Common myeloid progenitor, CD34-positive (primary cell): ENCODE measurements at regions not wholly inside any gene's neighbourhood (a gene's known extent, or its start where the extent isn't known, plus 50 kb on each side); places are given as distances from the start of the nearest gene placed in this dataset.
"Not testable (repeated sequence)": the region's sequence is repeated elsewhere in the genome, so short reads cannot be mapped to it uniquely, and the experiment has no call there.

Source experiments
- CTCF ChIA-PET: fragments of 350-600 bp; sonication (Branson Sonifier 250); formaldehyde crosslinking; loops from one replicate; lab custom pipeline; 2021; ENCODE audit warnings: antibody characterized with exemption; lab: Charles Lee
- POLR2A ChIA-PET: fragments of 350-600 bp; sonication (Branson Sonifier 250); formaldehyde crosslinking; loops from one replicate; lab custom pipeline; 2021; ENCODE audit warnings: antibody characterized with exemption; lab: Charles Lee
- DNase-seq, 3 donors: peaks; one replicate each; pipeline versions ENCODE4 v3.0.0 to v3.0.0-alpha.2; 2013
- H3K27ac ChIP-seq, 2 experiments: 1 replicate in 1 of 2; 2 replicates in 1 of 2; pipeline ENCODE4 v1.7.0; 2013; ENCODE audit warnings: inconsistent platforms in 2 of 2, low read length in 2 of 2, mild to moderate bottlenecking in 2 of 2, low read depth in 1 of 2, moderate library complexity in 1 of 2; ENCODE audit not compliant: severe bottlenecking in 2 of 2, insufficient read depth in 1 of 2, poor library complexity in 1 of 2
- H3K27me3 ChIP-seq, 5 experiments: replicated peaks in 2 of 5; 1 replicate in 3 of 5; 2 replicates in 2 of 5; pipeline versions ENCODE4 v1.6.1 to v1.7.0; 2013; ENCODE audit warnings: low read length in 4 of 5, mild to moderate bottlenecking in 2 of 5, moderate library complexity in 2 of 5, inconsistent platforms in 1 of 5; ENCODE audit not compliant: insufficient read depth in 5 of 5, control insufficient read depth in 4 of 5
- H3K36me3 ChIP-seq, 4 experiments: 1 replicate in 2 of 4; 2 replicates in 2 of 4; pipeline versions ENCODE4 v1.6.1 to v1.7.0; 2013; ENCODE audit warnings: low read length in 3 of 4, control low read depth in 1 of 4, mild to moderate bottlenecking in 1 of 4; ENCODE audit not compliant: control insufficient read depth in 4 of 4, insufficient read depth in 4 of 4
- H3K4me1 ChIP-seq, 4 experiments: 1 replicate in 3 of 4; 2 replicates in 1 of 4; pipeline versions ENCODE4 v1.6.1 to v1.7.1; 2013; ENCODE audit warnings: low read length in 3 of 4, mild to moderate bottlenecking in 3 of 4, control low read depth in 1 of 4, inconsistent platforms in 1 of 4, moderate library complexity in 1 of 4; ENCODE audit not compliant: control insufficient read depth in 4 of 4, insufficient read depth in 4 of 4; ENCODE audit errors: control extremely low read depth in 1 of 4
- H3K4me3 ChIP-seq, 7 experiments: 1 replicate in 4 of 7; 2 replicates in 3 of 7; pipeline versions ENCODE4 v1.5.1 to v1.7.0; 2013; ENCODE audit warnings: mild to moderate bottlenecking in 7 of 7, low read length in 6 of 7, moderate library complexity in 6 of 7, inconsistent platforms in 2 of 7, low read depth in 2 of 7, control low read depth in 1 of 7; ENCODE audit not compliant: insufficient read depth in 4 of 7, control insufficient read depth in 1 of 7; ENCODE audit errors: extremely low read depth in 1 of 7
- H3K9me3 ChIP-seq, 5 experiments: 1 replicate in 4 of 5; 2 replicates in 1 of 5; pipeline versions ENCODE4 v1.6.1 to v1.7.1; 2013; ENCODE audit warnings: low read length in 4 of 5, mild to moderate bottlenecking in 2 of 5, inconsistent platforms in 1 of 5, low read depth in 1 of 5, moderate library complexity in 1 of 5; ENCODE audit not compliant: control insufficient read depth in 4 of 5, insufficient read depth in 2 of 5; ENCODE audit errors: control extremely low read depth in 1 of 5
- WGBS: methylation state at CpG from one replicate; pipeline ENCODE4 v1.1.5; 2013; ENCODE audit not compliant: insufficient coverage; 5-methylcytosine and 5-hydroxymethylcytosine counted together

DNA sequence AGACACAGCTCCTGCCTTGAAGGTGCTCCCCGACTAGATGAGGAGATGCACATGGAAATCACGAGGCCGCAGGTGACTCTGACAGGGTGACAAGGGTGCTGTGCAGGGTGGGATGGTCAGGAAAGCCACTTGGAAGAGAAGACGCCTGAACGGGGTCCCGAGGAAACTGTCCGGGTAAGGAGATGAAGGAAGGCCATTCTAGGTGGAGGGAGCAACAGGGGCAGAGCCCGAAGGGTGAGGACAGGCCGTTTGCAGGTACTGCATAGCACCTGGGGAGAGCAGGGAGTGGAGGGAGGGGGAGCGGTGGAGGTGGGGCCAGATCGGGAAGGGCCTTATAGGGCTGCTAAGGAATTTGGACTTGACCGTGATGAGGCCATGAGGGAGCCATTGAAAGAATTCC, 105.6 kb upstream of the DLG1 start:
- ChIA-PET POLR2A (no interaction called here), CTCF (no interaction called here)
- no peak overlapping the region for H3K27ac ChIP-seq
- peaks cover 0 to 1% (median 0%) of the 10 kb centered on the region in 5 experiments for H3K9me3 ChIP-seq
- no peak for DNase-seq
- peaks cover 0 to 5% (median 2%) of the 10 kb centered on the region in 4 experiments for H3K4me1 ChIP-seq
- no peaks in the 10 kb centered on the region for H3K36me3 ChIP-seq
- peaks cover 0 to 3% (median 0%) of the 10 kb centered on the region in 5 experiments for H3K27me3 ChIP-seq
- 97% methylated on average over 12 of the region's 12 CpGs for WGBS
- H3K4me3 ChIP-seq = no peak overlapping the region

DNA sequence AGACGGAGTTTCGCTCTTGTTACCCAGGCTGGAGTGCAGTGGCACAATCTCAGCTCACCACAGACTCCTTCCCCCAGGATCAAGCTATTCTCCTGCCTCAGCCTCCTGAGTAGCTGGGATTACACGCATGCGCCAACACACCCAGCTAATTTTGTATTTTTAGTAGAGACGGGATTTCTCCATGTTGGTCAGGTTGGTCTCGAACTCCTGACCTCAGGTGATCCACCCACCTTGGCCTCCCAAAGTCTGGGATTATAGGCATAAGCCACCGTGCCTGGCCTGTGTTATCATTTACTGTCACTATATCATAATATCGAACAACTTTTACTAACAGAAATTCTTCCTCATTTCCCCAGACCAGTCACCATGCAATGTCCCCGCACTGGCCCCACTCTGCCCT, 104.0 kb upstream of the DLG1 start:
- CTCF ChIA-PET, H3K4me1 ChIP-seq, DNase-seq, POLR2A ChIA-PET, H3K27ac ChIP-seq, H3K4me3 ChIP-seq, H3K36me3 ChIP-seq, H3K9me3 ChIP-seq, H3K27me3 ChIP-seq: not testable (repeated sequence)
- WGBS = 91% methylated on average over 7 of the region's 9 CpGs

DNA sequence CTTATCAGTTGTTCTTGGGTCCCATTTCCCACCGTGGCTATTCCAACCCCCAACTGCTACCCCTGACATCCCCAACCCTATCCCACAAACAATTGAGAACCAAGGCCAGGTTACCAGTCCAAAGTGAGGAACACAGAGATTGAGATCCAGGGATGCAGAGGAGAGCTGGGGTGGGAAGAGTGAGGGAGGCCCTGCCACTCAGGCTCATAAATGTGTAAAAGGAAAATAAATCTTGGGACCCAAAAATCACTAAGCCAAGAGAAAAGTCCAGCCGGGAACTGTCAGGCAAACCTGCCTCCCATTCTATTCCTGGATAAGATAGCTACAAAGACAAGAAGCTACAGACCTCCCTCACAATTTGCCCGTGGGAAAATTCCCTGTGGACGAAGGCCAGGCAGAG, 101.1 kb upstream of the DLG1 start:
- Histone ChIP-seq H3K4me3 (no peak overlapping the region), H3K4me1 (no peaks in the 10 kb centered on the region), H3K9me3 (no peaks in the 10 kb centered on the region), H3K36me3 (no peaks in the 10 kb centered on the region), H3K27ac (no peak overlapping the region), H3K27me3 (peaks cover 0 to 3% (median 0%) of the 10 kb centered on the region in 5 experiments)
- DNase-seq = no peak
- ChIA-PET CTCF (no interaction called here), POLR2A (no interaction called here)
- WGBS = 90% methylated on average over 2 of the region's 4 CpGs

DNA sequence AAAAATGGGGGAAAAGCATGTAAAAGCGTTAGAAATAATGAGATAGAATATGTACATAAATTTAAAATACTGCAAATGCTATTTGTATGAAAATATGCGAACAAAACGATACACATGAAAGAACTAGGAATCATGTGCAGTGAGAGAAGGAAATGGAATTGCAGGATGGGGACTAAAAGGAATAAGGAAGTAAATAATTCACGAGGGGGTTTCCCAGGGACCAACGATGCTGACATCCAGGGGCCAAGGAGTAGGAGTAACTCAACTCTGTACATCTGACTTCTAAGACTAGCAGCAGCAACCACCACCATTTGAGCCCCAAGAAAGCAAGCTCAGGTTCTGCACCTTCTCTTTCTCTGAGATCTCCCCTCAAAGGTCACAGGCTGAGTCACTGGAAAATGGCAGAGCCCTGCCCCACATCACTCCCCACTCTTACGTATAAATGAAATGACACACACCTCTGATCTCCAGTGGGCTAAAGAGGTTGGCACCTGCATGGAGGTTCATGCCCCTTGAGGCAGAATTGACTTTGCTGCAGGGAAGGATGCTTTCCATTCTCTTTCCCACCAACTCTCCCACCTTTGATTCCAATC, 100.0 kb upstream of the DLG1 start:
- CTCF ChIA-PET = no interaction called here
- peaks cover 0 to 3% (median 0%) of the 10 kb centered on the region in 5 experiments for H3K27me3 ChIP-seq

DNA sequence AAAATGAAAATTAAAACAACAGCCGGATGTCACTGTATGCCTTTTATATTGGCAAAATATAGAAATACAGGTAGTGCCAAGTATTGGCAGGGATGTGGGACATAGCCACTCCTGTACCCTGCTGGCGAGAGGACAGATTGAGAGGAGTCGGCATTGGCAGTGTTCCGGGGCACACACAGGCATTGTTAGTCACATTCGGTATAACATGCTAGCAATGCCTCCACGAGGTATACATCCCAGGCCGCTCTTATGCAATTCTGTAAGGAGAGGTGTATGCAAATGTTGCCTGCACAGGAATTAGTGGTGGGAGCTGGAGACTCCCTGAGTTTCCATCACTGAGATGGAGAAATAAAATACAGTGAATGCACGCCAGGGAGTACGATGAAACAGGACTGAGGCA, 99.4 kb upstream of the DLG1 start:
- WGBS = 98% methylated on average over 8 of the region's 9 CpGs
- POLR2A ChIA-PET = no interaction called here
- no peak for DNase-seq
- H3K4me1 ChIP-seq = no peaks in the 10 kb centered on the region
- no peak overlapping the region for H3K4me3 ChIP-seq
- H3K27ac ChIP-seq = no peak overlapping the region
- H3K9me3 ChIP-seq = no peaks in the 10 kb centered on the region
- CTCF ChIA-PET = no interaction called here
- H3K36me3 ChIP-seq = no peaks in the 10 kb centered on the region
- H3K27me3 ChIP-seq = peaks cover 0 to 3% (median 0%) of the 10 kb centered on the region in 5 experiments

More for the DNA sequence above, 100.0 kb upstream of the DLG1 start:
- Histone ChIP-seq H3K4me3 (no peak overlapping the region), H3K27ac (no peak overlapping the region), H3K36me3 (no peaks in the 10 kb centered on the region), H3K4me1 (no peaks in the 10 kb centered on the region), H3K9me3 (no peaks in the 10 kb centered on the region)
- no peak for DNase-seq
- 24% methylated on average over 3 of the region's 6 CpGs for WGBS
- POLR2A ChIA-PET = no interaction called here

DNA sequence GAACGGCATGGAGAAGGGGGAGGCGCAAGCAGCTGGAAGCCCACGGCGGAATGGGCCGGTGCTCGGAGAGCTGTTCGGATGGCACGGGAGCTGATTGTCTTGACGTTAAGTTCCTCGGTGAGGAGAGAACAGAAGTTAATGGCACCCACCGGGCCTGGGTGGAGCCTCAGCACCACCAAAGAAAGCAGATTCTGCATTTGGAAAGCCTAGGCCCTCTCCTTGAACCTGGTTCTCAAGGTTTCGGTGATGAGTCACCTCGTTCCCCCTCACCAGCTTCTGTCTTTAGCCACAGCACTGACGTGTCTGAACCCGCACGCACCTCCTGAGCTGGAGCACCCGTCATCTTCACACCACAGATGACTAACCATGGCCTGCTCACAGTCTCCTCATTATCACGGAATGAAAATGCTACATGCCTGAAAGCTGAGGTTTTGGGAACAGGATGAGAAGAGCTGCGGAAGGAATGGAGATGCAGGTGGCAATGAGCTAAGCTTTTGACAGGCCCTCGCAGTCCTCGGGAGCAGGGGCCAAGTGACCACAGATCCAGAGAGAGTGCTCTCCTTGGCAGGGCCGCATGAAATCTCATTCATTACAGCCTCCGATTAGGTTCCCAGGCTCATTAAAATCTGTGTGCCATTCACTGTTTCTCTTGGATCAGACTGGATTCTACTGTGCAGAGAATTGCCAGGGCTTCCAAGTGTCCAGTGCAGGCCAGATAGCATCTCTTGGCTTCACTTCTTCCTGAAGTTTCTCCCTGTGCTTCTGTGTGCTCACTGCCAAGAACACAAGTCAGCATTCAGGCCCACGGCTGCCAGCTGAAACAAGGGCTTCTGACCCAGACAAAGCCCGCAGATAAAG, 96.3 kb upstream of the DLG1 start:
- ChIA-PET POLR2A (no interaction called here), CTCF (no interaction called here)
- 98% methylated on average over 22 of the region's 25 CpGs for WGBS
- Histone ChIP-seq H3K27me3 (no peaks in the 10 kb centered on the region), H3K4me3 (no peak overlapping the region), H3K27ac (no peak overlapping the region), H3K9me3 (peaks cover 0 to 7% (median 0%) of the 10 kb centered on the region in 5 experiments), H3K4me1 (no peaks in the 10 kb centered on the region), H3K36me3 (no peaks in the 10 kb centered on the region)
- DNase-seq = no peak

DNA sequence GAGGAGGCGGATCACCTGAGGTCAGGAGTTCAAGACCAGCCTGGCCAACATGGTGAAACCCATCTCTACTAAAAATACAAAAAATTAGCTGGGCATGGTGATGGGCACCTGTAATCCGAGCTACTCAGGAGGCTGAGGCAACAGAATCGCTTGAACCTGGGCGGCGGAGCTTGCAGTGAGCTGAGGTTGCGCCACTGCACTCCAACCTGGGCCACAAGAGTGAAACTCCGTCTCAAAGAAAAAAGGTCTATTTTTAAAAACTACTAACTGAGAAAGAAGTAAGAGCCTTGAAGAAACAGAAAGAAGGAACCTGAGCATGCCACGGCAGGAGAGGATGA, 95.7 kb upstream of the DLG1 start:
- POLR2A ChIA-PET, H3K36me3 ChIP-seq, H3K4me3 ChIP-seq, H3K27me3 ChIP-seq, CTCF ChIA-PET, H3K27ac ChIP-seq, H3K4me1 ChIP-seq, DNase-seq: not testable (repeated sequence)
- WGBS = 98% methylated on average over 7 of the region's 8 CpGs
- peaks cover 0 to 11% (median 0%) of the 10 kb centered on the region in 5 experiments for H3K9me3 ChIP-seq
